ENCODE measurements at regions not wholly inside any gene's neighbourhood (a gene's known extent, or its start where the extent isn't known, plus 50 kb on each side); places are given as distances from the start of the nearest gene placed in this dataset.
"Not testable (repeated sequence)": the region's sequence is repeated elsewhere in the genome, so short reads cannot be mapped to it uniquely, and the experiment has no call there.

GRCh38 chr6:27138837-27139755, 108.4 kb upstream of the PRSS16 start:
- no peak for DNase-seq

- DNase-seq: no peak
Measured at GRCh38 chr6:27139756-27140579, 107.5 kb upstream of the PRSS16 start.

DNA sequence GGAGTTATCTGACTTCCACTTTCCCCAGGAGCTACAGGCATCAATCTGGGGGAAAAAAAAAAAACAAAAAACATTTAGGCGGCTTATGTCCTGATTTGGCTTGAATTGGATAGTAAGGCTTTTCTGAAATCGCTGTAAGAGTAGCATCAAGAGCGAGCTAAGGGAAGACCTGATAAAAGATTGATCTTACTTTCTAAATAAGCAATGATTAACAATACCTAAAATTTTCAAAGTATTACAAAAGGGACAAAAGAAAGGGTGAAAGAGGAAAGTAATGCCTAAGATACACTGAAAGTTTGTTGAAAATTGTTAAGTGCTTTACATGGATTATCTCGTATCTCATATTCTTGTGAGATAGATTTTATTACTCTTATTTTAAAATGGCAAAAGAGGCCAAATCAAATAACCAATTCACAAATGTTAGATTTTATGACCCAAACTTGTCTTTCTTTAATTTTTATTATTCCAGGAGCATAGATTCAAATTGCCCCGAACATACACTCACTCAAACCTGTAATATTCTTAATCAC, 106.4 kb upstream of the PRSS16 start:
- no peak for DNase-seq

- DNase-seq: no peak
Measured at GRCh38 chr6:27141529-27142015, 105.9 kb upstream of the PRSS16 start.

DNA sequence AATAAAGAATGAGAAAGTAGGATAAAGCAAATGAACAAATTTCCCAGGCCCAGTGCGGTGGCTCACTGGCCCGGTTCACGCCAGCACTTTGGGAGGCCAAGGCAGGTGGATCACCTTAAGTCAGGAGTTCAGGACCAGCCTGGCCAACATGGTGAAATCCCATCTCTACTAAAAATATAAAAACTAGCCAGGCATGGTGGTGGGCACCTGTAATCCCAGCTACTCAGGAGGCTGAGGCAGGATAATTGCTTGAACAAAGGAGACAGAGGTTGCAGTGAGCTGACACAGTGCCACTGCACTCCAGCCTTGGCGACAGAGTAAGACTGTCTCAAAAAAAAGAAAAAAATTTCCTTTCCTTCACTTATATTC, 104.5 kb upstream of the PRSS16 start:
- DNase-seq: not testable (repeated sequence)

DNA sequence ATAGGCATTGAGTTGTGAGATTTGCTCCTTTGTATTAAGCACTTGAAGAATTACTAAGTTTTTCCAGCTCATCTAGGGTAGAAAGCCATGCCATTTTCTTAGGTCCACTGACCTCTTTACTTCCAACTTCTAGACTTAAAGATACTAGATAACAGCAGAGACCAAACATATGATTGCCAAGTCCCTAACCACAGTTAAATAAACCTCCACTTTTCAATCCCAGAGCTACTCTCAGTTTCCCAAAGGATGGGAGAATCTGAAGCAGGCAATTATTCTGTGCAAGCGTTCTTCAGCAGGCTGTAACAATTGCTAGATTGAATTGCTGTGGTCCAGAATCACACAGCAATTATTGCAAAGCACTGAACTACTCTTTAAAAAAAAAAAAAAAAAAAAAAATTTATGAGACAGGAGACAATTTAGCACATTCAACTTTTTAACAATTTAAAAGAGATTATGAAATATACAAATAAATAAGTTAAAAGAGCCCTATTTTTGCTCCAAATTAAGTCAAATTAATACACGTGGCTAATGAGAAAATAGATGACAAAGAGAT, 104.0 kb upstream of the PRSS16 start:
- no peak for DNase-seq

- no peak for DNase-seq
Measured at GRCh38 chr6:27144740-27145079, 102.8 kb upstream of the PRSS16 start.

- DNase-seq: peak; percentile 63
Measured at GRCh38 chr6:27145731-27146455, 101.6 kb upstream of the PRSS16 start.

DNA sequence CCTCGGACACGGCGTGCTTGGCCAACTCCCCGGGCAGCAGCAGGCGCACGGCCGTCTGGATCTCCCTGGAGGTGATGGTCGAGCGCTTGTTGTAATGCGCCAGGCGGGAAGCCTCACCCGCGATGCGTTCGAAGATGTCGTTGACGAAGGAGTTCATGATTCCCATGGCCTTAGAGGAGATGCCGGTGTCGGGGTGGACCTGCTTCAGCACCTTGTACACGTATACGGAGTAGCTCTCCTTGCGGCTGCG, 101.1 kb upstream of the PRSS16 start:
- DNase-seq: not testable (repeated sequence)

DNA sequence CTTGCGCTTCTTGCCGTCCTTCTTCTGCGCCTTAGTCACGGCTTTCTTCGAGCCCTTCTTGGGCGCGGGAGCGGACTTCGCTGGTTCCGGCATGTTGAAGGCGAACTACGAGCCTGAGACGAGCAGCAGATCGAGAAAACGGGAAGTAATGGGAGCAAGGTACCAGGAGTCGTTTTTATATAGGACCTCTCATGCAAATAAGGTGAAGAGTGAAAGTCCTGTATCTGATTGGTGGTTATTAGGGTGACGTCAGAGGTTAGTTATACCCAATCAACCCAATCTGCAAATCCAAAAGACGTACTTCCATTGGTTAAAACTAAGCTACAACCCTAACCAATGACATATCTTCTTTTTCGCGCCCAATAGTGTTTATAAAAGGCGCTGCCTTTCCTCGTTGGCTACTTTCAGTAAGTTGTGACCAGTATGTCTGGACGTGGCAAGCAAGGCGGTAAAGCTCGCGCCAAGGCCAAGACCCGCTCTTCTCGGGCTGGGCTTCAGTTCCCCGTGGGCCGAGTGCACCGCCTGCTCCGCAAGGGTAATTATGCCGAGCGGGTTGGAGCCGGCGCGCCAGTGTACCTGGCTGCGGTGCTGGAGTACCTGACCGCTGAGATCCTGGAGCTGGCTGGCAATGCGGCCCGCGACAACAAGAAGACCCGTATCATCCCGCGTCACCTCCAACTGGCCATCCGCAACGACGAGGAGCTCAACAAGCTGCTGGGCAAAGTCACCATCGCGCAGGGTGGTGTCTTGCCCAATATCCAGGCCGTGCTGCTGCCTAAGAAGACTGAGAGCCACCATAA, 100.6 kb upstream of the PRSS16 start:
- DNase-seq: peak; percentile 98

DNA sequence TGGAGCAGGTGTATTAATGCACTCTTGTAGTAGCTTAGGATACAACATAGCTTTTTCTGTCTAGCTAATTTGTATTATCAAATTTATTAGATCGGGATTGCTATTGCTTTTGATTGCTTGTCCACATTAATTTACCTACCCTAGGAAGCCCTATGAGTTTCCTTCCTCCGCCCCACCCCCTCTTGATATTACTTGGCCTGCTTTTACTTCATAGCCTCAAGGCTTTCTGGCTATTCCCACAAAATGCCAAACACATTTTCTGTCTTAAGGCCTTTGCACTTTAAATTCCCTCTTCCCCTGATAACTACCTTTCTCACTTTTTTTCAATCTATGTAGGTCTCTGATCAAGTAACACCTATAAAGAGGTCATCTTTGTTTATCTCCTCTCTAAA, 99.1 kb upstream of the PRSS16 start:
- no peak for DNase-seq

DNA sequence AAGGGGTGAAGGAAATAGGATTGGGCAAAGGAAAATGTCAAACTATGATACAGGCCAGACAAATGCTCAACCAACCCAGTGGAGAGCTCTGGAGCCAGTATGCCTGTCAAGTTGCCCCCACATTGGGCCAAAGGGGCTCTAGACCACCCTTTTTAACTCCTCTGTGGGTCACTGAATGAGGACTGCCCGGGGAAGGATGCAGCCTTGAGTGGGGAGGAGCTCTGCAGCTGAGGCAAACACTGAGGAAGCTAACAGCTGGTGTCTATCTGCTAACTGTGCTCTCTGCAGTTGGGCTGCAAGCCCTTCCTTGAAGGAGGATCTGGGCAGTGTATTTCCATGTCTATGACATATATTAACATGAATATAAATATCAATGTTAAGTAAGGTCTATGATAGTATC, 98.4 kb upstream of the PRSS16 start:
- DNase-seq: no peak

- DNase-seq: no peak
Measured at GRCh38 chr6:27154696-27155095, 92.8 kb upstream of the PRSS16 start.

GRCh38 chr6:27156874-27157458, 90.5 kb upstream of the PRSS16 start:
- DNase-seq: no peak

DNA sequence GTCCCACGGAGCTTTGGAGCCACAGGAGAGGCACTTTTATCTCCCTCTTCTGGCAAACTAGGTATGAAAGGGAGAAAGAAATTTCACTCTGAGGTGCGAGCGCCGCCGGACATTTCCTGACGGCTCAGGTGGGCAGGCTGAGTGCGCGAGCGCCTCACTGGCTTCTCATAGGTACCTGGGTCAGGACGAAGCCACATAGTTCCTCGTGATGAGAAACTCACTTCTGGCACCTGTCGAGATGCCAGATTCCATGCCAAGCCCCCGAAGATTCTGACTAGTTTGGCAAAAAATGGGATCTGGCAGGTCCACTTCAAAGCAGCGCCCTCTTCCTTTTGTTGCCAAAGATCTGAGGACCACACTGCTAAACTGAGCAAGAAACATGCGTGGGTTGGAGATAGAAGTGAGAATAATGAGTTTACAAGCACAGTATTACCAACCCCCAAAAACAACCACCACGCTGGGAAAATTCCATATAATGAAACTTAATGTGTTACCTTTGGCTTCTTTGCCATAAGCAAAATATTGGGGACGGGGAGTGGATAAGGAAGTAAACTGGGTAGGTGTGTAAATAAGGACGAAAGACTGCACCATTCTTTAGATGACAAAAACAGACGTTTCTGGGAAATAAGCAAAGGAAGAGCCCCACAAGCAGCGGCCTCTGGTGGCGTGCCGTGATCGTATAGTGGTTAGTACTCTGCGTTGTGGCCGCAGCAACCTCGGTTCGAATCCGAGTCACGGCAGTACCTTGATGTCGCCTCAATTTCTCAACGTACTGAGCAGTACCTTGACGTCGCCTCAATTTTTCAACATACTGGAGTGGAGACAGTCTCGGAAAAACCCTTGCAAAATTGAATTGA, 89.8 kb upstream of the PRSS16 start:
- no peak for DNase-seq

DNA sequence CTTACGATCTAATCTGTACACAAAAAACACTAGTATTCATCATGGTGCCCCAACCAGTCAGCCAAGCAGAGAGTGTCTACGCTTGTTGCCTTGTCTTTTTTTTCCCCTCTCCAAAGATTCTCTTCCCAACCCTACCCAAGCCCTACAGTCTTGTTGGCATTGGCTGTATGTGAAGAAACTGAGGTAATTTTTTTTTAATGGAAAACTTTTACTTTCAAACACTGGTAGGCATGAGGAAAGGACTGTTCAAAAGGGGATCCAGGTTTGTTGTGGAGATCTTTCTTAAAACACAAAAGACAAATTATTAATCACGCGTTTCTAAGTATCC, 89.2 kb upstream of the PRSS16 start:
- DNase-seq: no peak

- no peak for DNase-seq
Measured at GRCh38 chr6:27159725-27160124, 87.8 kb upstream of the PRSS16 start.

- DNase-seq: no peak
Measured at GRCh38 chr6:27161115-27161514, 86.4 kb upstream of the PRSS16 start.

DNA sequence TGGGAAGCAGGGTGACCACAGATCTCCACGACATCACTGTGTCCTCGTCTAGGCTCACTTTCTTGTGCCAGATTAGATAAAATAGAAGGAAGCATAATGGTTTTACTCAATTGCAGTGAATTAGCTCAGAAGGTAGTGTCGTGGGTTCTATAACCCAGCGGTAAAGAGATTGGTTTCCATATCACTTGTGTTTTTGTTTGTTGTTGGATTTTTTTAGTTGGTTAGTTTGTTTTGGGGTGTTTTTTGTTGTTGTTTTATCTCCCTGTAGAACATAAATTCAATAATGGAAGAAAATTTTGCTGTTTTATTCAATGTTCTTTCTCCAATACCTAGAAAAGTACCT, 85.9 kb upstream of the PRSS16 start:
- DNase-seq: no peak

DNA sequence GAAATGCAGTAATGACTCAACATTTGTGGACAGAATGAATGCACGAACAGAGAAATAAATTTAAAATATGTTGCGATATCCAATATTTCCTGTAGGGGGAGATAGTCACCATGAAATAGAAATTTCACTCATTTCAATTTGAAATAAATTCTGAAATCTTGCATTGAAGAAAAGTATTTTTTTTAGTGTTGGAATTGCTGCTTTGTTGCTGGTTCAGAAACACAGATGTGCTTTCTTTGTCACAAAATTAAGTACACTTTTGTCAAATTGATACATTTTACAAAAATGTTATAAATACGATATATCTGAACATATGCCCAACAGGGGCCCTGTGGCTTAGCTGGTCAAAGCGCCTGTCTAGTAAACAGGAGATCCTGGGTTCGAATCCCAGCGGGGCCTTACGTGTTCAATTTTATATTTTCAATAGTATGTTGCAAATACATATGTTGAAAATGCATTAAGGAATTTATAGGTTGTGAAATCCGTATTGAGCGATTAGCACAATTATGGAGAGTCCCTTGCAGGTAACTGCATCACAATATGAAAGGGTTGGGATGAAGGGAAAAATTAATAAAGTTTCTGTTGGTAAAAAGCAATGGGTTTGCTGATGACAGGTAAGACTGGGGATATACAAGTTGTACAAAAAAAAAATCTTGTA, 85.4 kb upstream of the PRSS16 start:
- DNase-seq: no peak

- no peak for DNase-seq
Measured at GRCh38 chr6:27163834-27164233, 83.7 kb upstream of the PRSS16 start.
